Hippocampal formation (tissue), 2 donors: ENCODE measurements at regions not wholly inside any gene's neighbourhood (a gene's known extent, or its start where the extent isn't known, plus 50 kb on each side); places are given as distances from the start of the nearest gene placed in this dataset.
"Not testable (repeated sequence)": the region's sequence is repeated elsewhere in the genome, so short reads cannot be mapped to it uniquely, and the experiment has no call there.

ENCODE experiments used
- DNase-seq, 2 donors: peaks; one replicate each; lab custom pipeline; 2025; lab: John Stamatoyannopoulos, UW

DNA sequence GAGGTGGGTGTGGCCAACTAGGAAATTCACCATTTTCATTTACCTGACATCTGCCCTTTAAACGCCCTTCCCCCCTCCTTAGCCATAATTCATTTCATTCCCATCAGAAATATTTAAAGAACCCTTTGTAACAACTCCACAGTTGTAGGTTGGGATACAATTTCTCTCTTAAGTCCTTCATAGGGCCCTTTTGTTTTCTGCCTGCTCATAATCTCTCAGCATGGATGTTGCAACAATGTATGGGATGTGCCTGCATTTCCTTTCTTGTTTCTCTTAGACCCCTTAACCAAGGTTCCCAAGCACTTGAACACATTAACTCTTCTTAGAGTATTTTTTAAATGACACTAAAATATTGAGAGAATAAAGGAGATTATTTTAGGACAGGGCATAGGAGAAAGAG lies 51.7 kb upstream of the MYO10 start:
- no peak for DNase-seq

DNA sequence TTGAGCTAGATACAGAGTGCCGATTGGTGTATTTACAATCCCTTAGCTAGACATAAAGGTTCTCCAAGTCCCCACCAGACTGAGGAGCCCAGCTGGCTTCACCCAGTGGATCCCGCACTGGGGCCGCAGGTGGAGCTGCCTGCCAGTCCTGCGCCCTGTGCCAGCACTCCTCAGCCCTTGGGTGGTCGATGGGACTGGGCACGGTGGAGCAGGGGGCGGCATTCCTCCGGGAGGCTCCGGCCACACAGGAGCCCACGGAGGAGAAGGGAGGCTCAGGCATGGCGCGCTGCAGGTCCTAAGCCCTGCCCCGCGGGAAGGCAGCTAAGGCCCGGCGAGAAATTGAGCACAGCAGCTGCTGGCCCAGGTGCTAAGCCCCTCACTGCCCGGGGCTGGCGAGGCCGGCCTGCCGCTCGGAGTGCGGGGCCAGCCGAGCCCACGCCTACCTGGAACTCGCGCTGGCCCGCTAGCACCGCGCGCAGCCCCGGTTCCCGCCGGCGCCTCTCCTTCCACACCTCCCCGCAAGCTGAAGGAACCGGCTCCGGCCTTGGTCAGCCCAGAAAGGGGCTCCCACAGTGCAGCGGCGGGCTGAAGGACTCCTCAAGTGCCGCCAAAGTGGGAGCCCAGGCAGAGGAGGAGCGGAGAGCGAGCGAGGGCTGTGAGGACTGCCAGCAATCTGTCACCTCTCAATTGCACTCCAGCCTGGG lies 54.9 kb upstream of the MYO10 start:
- DNase-seq = not testable (repeated sequence)

DNA sequence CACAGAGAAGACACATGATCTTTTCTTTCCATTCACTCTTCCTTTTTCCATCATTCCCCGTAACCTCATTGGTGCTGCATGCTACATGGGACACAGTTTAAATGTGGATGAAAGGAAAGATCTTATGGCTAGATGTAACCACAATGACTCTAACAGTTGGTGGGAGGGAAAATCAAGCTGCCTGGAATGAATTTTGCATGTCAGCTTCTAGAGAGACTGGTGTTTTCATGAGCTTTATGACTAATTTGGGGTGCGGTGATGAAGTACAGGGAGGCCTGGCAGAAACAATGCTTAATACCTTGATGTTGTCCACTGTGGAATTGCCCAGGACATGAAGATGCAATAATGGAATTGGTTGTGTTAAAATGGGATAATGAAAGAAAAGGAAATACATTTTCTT lies 55.9 kb upstream of the MYO10 start:
- no peak for DNase-seq

DNA sequence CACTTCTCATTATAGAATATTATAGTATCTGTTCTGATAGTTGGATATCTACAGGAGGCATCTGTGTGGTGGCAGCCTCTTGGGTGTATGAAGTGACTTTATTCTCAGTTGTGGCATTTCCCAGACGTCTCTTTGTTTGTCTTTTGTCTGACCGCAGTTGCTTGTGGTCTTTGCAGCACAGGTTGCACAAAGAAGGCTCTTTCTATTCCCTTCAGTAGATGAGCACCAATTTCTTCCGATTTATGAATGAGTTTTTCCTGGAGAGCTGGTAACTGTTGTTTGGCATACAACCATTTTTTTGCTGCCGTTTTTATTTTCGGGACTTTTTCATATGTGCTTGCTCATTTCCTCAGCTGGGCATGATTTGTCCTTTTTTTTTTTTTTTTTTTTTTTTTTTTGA lies 56.4 kb upstream of the MYO10 start:
- DNase-seq = no peak

DNA sequence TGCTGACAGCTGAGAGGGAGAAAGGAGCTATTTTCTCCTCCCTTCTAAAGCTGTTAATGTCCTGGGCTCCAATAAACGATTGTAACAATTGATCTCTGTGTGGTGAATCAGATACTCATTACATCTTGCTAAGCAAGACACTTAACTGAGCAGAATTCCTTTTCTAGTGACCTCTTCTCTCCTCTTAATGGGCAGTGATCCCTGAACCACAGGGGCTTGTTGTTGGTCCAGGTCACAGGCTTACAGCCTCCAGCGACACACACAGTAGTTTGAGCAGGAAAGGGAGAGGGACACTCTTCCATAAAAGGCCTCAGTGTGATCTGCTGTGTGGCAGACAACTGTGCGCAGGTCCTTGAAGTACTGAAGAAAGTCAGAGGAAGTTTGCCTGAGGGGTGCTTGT lies 58.5 kb upstream of the MYO10 start:
- DNase-seq = no peak

DNA sequence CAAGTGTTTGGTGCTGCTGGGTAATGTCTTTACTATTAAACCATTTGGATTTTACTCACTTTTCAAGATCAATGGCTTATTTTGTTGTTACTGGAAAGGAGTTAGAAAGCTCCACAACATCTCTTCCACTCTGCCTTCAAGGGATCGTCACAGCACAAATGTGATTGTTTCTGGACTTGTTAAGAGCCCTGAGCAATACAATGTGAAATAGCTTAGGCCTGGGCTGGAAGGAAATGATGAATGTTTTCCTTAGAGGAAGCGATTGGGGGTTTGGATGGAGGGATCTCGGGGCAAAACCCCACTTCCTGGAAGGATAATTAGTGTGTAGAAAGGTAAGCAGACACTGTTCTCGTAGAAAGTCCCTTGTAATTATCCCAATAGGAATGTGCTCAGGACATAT lies 59.3 kb upstream of the MYO10 start:
- DNase-seq = no peak

DNA sequence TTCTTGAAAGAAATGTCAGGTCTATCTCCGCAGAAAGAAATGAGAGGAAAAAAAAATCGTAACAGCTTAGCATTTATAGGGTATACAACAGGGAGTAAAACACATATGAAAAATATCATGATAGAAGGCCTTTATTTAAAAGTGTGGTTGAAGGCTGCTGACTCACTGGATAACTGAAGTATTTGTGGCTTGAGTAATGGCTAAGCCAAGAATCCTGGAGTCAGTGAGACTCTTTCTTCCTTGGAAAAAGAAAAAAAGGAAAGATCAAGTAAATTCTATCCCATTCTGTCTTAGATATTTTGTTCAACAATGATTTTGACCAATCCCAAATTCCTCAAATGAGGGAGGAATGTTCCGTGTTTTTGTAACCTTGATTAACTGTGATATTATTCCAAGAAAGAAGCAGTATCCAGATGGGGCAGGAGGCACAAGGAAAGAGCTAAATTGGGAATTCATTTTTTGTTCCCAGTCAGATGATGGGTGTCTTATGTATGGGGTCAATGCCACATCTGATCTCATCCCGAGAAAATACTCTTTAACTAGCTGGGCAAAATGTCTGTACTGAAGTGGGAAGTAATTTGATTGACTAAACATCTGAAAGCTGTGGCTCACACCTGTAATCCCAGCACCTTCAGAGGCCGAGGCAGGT lies 64.3 kb upstream of the MYO10 start:
- no peak for DNase-seq

DNA sequence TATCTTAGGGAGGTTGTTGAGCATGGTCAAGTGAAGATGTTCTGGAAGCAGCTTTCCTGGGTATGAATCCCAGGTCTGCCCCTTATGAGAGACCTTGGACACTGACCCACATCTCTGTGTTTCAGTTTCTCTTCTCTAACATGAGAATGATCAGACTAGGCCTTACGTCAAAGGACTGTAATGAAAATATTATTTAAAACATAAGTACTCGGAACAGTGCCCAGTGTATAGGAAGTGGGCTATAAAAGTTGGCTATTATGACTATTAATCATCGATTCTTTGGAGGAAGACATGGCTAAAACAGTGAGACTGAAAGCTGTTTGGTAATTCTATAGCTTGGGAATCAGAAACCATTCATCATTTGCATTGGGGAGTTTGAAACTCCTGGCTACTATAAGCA lies 65.3 kb upstream of the MYO10 start:
- DNase-seq = no peak

DNA sequence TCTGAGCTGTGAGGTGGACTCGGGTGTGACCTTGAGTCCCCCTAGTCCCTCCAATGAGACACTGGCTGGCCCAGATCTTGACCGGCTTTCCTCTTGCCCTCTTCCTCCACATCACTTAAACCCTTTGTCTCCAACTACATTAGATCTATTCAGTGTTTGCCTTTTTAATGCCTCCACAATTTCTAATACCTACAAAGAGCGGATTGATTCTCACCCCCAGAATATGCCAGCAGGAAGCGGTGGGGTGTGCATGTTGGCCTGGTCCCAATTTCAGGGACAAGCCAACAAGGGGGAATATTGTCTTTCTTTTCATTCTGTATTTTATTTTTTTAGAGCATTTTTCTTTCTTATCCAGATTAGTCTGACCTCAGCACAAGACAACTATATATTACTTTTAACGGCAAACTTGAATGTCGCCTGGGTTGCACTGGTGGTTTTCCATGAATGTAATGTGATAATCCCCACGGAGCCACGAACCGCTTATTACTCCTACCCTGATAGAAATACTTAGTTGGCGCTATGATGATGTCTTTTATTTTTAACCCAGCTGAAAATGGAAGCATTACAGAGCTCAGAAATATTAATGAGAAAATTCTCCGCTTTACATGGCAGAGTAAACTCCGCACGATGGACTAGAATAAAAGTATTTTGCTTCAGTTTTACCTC lies 68.5 kb upstream of the MYO10 start:
- DNase-seq = no peak

DNA sequence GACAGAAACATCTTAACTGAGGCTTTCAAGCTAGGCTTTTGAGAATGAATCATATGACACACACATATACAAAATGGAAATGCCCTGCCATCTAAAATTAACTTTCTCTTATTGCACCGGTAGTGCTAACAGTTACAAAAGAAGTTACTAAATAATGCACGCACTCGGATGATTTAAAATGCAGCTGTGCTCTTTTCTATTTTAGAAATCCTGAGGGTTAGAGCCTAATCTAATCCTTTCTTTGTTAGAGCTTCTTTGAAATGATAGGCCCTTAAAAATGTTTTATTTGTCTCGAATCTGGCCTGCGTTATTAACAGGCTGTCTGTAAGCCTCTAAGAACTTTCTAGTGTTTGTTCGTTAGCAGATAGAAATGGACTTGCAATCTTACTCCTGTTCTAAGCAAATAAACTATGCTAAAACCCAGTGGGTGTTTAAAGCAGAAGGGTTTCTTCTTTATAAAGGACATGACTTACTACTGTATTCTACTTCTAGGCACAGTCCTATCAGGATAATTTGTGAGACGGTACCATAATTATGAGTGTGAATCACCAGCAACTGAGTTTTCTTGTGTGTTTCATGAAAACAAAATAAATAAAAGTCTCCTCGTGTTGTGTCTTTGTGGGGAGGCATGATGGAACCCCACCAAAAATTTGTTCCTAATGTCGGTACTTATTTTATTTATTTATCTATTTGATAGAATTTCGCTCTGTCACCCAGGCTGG lies 69.2 kb upstream of the MYO10 start:
- no peak for DNase-seq

DNA sequence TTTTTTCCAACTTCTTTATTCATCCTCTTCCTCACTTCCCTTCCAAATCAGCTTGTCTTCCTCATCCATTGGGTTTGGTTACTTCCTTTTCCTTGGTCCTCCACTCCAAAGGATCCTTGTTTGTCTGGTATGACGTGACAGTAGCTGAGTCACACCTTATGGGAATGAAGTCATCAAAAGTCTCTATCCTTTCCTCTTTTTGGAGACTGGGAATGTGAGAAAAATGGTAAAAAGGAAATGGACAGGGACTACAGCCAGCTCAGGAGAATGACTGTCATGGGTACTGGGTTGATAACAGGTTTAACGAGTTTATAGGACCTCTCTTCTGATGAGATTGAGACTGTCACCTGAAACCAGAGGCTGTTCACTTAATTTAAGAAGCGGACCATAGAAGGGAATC lies 76.2 kb upstream of the MYO10 start:
- DNase-seq = no peak

DNA sequence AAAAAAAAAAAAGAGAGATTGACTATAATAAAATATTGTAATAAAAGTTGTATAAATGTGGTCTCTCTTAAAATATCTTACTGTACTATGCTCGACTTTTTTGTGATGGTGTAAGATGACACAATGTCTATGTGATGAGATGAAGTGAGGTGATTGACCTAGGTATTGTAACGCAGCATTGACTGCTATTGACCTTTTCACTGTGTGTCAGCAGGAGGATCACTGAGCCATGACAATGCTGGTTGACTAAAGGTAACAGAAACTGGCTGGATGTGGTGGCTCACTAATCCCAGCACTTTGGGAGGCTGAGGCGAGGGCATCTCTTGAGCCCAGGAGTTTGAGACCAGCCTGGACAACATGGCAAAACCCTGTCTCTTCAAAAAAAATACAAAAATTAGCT lies 78.6 kb upstream of the MYO10 start:
- no peak for DNase-seq

DNA sequence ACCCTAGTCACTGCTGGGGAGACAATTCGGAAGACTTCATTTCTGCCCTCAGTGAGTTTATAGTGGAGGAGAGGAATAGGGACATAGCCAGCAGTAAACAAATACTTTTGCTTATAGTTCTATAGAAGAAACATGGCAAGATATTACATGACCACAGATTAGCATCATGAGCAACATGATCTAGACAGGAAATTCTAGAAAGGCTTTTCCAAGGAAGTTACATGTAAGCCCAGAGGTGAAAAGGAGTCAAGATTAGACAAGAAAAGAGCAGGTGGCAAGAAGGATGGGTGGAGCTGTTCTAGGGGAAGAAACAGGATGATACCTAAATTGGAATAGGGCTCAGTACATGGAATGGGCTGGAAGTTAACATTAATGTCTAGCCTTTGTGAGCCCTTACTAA lies 82.8 kb upstream of the MYO10 start:
- no peak for DNase-seq

DNA sequence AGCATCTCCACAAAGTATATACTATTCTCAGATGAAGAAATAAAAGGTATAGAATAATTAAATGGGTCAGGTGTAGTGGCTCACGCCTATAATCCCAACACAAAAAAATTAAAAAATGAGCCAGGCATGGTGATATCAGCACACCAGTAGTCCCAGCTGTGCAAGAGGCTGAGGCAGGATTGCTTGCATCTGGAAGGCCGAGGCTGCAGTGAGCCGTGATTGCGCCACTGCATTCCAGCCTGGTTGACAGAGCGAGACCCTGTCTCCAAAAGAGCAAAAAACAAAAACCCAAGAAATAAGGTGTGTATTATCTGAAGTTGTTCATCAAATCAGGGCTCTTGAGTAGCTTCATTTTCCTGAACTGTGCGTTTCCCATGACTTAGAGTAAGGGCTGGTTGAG lies 83.2 kb upstream of the MYO10 start:
- no peak for DNase-seq

DNA sequence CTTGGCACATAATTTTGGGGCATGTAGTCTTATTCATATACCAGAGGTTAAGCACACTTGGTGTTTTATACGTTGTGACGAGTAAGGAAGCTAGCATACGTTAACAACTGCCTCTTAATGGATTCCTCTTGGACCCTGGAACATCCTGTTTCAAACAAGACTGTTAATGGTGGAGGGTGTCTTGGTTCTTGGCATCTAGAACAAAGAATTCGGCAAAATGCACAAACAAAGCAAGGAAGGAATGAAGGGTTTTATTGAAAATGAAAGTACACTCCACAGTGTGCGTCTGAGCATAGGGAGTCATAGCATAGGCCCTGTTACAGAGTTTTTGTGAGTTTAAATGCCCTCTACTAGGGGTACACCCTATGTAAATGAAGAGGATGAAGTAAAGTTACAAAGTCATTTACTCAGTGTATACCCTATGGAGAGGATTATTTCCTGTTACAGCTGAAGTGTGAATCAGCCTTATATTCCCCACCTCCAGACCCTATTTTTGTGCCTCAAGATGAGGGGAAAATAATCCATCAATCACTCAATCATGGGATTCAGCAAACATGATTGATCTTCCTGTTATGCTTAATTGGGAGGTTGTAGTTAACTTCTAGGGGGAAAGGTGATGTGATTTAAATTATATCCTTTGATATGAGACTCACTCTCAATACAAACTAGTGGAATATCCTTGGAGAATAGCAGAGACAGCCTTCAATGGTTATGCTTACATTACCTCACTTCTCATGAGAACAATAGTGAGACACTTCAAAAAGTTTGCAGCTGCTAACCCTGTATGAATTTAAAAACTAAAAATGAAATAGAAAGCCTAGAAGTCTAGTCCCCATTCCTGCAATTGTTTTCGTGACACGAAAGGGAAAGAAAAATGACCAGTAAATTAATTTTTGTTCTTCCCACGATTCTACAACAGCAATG lies 84.9 kb upstream of the MYO10 start:
- no peak for DNase-seq

DNA sequence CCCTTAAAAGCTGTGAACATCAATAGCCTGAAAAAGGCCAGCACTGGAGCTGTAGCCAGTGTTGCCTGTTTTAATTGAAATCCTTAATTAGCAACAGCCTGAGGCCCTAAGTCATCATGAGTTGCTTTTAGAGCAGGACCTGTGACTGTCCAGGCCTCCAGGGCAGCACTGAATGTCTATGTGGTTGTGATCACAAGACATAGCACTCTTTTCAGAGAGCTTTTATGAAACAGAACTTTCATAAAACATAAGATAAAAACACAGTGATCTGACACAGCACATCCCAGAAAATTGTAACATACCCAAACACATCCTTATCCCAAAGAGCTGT lies 85.5 kb upstream of the MYO10 start:
- DNase-seq = no peak

DNA sequence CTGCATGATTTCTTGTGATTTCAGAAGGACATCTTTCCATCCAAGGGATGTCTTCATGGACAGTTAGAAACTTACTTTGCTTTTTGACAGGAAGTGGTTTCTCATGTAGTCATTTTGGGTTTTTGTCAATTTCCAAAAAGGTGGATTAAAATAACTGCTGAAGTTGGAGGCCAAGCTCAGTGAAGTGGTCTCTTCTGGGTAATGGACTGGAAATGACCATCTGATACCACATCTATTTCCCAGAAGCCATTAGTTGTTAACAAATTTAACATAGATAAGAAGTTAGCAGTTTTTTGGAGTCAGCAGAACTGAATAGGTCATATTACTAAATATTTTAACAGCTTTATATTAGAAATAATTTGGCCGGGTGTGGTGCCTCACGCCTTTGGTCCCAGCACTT lies 86.2 kb upstream of the MYO10 start:
- no peak for DNase-seq

DNA sequence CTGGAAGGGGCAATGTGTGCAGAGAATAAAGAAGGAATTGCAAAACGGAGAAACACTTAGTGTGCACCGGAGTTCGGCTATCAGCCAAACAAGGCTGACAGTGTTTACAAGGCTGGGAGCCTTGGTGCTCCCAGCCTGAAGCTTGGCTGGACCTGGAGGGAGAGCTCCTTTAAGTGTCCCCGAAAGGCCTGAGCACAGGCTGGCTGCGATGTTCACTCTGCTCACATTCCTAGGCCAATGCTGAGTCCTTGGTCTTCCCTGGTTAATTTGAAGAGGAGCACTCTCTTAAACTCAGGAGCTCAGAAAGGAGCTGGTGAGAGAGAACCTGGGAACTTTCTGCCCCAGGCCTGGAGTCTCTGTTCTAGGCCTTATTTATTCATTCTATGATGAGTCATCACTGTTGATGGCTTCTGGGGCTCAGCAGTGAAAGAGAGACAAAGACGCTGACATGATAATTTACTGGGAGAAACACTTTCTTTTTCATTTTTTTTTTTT lies 88.6 kb upstream of the MYO10 start:
- DNase-seq = no peak

DNA sequence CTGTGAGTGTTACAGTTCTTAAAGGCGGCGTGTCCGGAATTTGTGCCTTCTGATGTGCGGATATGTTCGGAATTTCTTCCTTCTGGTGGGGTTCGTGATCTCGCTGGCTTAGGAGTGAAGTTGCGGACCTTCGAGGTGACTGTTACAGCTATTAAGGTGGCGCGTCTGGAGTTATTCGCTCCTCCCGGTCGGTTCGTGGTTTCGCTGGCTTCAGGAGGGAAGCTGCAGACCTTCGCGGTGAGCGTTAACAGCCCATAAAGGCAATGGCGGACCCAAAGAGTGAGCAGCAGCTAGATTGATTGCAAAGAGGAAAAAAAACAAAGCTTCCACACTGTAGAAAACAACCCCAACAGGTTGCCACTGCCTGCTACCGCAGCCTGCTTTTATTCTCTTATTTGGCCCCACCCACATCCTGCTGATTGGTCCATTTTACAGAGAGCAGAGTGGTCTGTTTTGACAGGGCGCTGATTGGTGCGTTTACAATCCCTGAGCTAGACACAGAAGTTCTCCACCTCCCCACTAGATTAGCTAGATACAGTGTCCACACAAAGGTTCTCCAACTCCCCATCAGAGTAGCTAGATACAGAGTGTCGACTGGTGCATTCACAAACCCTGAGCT lies 95.7 kb upstream of the MYO10 start:
- not testable (repeated sequence) for DNase-seq

DNA sequence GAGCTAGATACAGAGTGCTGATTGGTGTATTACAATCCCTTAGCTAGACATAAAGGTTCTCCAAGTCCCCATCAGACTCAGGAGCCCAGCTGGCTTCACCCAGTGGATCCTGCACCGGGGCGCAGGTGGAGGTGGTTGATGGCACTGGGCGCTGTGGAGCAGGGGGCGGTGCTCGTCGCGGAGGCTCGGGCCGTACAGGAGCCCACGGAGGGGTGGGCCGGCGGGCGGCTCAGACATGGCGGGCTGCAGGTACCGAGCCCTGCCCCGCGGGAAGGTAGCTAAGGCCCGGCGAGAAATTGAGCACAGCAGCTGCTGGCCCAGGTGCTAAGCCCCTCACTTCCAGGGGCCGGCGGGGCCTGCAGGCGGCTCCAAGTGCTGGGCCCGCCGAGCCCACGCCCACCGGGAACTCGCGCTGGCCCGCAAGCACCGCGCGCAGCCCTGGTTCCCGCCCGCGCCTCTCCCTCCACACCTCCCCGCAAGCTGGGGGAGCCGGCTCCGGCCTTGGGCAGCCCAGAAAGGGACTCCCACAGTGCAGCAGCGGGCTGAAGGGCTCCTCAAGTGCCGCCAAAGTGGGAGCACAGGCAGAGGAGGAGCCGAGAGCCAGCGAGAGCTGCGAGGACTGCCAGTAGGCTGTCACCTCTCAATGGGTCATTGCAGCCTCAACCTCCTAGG lies 96.4 kb upstream of the MYO10 start:
- not testable (repeated sequence) for DNase-seq

DNA sequence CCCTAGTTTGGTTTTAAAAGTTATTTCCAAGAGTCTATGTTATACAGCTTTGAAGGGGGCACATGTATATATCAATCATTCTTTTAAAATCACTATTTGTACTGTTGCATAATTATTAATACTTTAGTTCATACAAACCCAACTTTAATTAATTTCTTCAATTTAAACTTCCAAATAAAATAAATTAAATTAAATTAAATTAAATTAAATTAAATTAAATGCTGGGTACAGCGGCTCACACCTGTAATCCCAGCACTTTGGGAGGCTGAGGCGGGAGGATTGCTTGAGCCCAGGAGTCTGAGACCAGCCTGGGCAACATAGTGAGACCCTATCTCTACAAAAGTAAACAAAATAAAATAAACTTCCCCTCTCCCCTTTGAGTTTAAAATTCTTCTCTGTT lies 98.9 kb upstream of the MYO10 start:
- not testable (repeated sequence) for DNase-seq
